CD4-positive, alpha-beta T cell treated with Interleukin-6 at 100 ng/mL for 8 hours (primary cell): ENCODE measurements at regions not wholly inside any gene's neighbourhood (a gene's known extent, or its start where the extent isn't known, plus 50 kb on each side); places are given as distances from the start of the nearest gene placed in this dataset.

Experiments used
- DNase-seq: peaks from one replicate; pipeline ENCODE4 v3.0.0-alpha.2; 2020; ENCODE audit warnings: mixed read lengths, low spot score

GRCh38 chr4:77367638-77368037 lies 210.6 kb downstream of the CCNG2 start:
- DNase-seq = no peak

GRCh38 chr4:77372375-77372774 lies 215.4 kb downstream of the CCNG2 start:
- DNase-seq = no peak

- no peak for DNase-seq
Observed at GRCh38 chr4:77375866-77376607, 219.0 kb downstream of the CCNG2 start.

- DNase-seq = no peak
Observed at GRCh38 chr4:77376788-77377460, 219.9 kb downstream of the CCNG2 start.

GRCh38 chr4:77384094-77384493 lies 221.5 kb upstream of the CXCL13 start:
- no peak for DNase-seq

- peak; percentile 33 for DNase-seq
Observed at GRCh38 chr4:77385124-77385969, 220.3 kb upstream of the CXCL13 start.

- no peak for DNase-seq
Observed at GRCh38 chr4:77393996-77394395, 211.6 kb upstream of the CXCL13 start.

- no peak for DNase-seq
Observed at GRCh38 chr4:77395481-77395880, 210.1 kb upstream of the CXCL13 start.

- no peak for DNase-seq
Observed at GRCh38 chr4:77398256-77398655, 207.4 kb upstream of the CXCL13 start.

GRCh38 chr4:77399831-77400230 lies 205.8 kb upstream of the CXCL13 start:
- DNase-seq = no peak

- no peak for DNase-seq
Observed at GRCh38 chr4:77413766-77414165, 191.9 kb upstream of the CXCL13 start.

- DNase-seq = no peak
Observed at GRCh38 chr4:77415689-77416088, 189.9 kb upstream of the CXCL13 start.

- DNase-seq = no peak
Observed at GRCh38 chr4:77418333-77418732, 187.3 kb upstream of the CXCL13 start.

- DNase-seq = no peak
Observed at GRCh38 chr4:77430847-77431246, 174.8 kb upstream of the CXCL13 start.

GRCh38 chr4:77431546-77431945 lies 174.1 kb upstream of the CXCL13 start:
- DNase-seq = no peak

GRCh38 chr4:77432717-77433417 lies 172.8 kb upstream of the CXCL13 start:
- no peak for DNase-seq

GRCh38 chr4:77433418-77433733 lies 172.2 kb upstream of the CXCL13 start:
- peak; percentile 23 for DNase-seq

- DNase-seq = no peak
Observed at GRCh38 chr4:77434299-77435092, 171.1 kb upstream of the CXCL13 start.

GRCh38 chr4:77437079-77437478 lies 168.5 kb upstream of the CXCL13 start:
- DNase-seq = no peak

- no peak for DNase-seq
Observed at GRCh38 chr4:77438549-77438948, 167.1 kb upstream of the CXCL13 start.

- DNase-seq = no peak
Observed at GRCh38 chr4:77443941-77444340, 161.7 kb upstream of the CXCL13 start.

- no peak for DNase-seq
Observed at GRCh38 chr4:77445823-77446222, 159.8 kb upstream of the CXCL13 start.
